ENCODE measurements at regions not wholly inside any gene's neighbourhood (a gene's known extent, or its start where the extent isn't known, plus 50 kb on each side); places are given as distances from the start of the nearest gene placed in this dataset.

GRCh38 chr12:92359581-92360209 lies 214.0 kb upstream of the BTG1 start:
- no peak for DNase-seq (ENCODE audit: low read depth in 2 of 2)

- no peak for DNase-seq (ENCODE audit: low read depth in 2 of 2)
Measured at GRCh38 chr12:92357584-92358261, 212.1 kb upstream of the BTG1 start.

GRCh38 chr12:92356425-92356824 lies 210.8 kb upstream of the BTG1 start:
- DNase-seq (ENCODE audit: low read depth in 2 of 2) = no peak

GRCh38 chr12:92349635-92350034 lies 204.0 kb upstream of the BTG1 start:
- no peak for DNase-seq (ENCODE audit: low read depth in 2 of 2)

GRCh38 chr12:92342574-92342973 lies 196.9 kb upstream of the BTG1 start:
- no peak for DNase-seq (ENCODE audit: low read depth in 2 of 2)

GRCh38 chr12:92341065-92341668 lies 195.5 kb upstream of the BTG1 start:
- no peak for DNase-seq (ENCODE audit: low read depth in 2 of 2)

GRCh38 chr12:92340441-92341064 lies 194.9 kb upstream of the BTG1 start:
- no peak for DNase-seq (ENCODE audit: low read depth in 2 of 2)

GRCh38 chr12:92340003-92340402 lies 194.4 kb upstream of the BTG1 start:
- DNase-seq (ENCODE audit: low read depth in 2 of 2) = no peak

- no peak for DNase-seq (ENCODE audit: low read depth in 2 of 2)
Measured at GRCh38 chr12:92339198-92339821, 193.7 kb upstream of the BTG1 start.

- DNase-seq (ENCODE audit: low read depth in 2 of 2) = no peak
Measured at GRCh38 chr12:92338671-92339070, 193.0 kb upstream of the BTG1 start.

GRCh38 chr12:92338102-92338501 lies 192.5 kb upstream of the BTG1 start:
- DNase-seq (ENCODE audit: low read depth in 2 of 2) = no peak

- DNase-seq (ENCODE audit: low read depth in 2 of 2) = no peak
Measured at GRCh38 chr12:92337128-92337527, 191.5 kb upstream of the BTG1 start.

GRCh38 chr12:92336641-92337040 lies 191.0 kb upstream of the BTG1 start:
- no peak for DNase-seq (ENCODE audit: low read depth in 2 of 2)

- no peak for DNase-seq (ENCODE audit: low read depth in 2 of 2)
Measured at GRCh38 chr12:92335831-92336230, 190.2 kb upstream of the BTG1 start.

GRCh38 chr12:92334552-92334951 lies 188.9 kb upstream of the BTG1 start:
- DNase-seq (ENCODE audit: low read depth in 2 of 2) = no peak

GRCh38 chr12:92332552-92332951 lies 186.9 kb upstream of the BTG1 start:
- no peak for DNase-seq (ENCODE audit: low read depth in 2 of 2)

- DNase-seq (ENCODE audit: low read depth in 2 of 2) = no peak
Measured at GRCh38 chr12:92331383-92331782, 185.7 kb upstream of the BTG1 start.

GRCh38 chr12:92330654-92331053 lies 185.0 kb upstream of the BTG1 start:
- DNase-seq (ENCODE audit: low read depth in 2 of 2) = no peak

- no peak for DNase-seq (ENCODE audit: low read depth in 2 of 2)
Measured at GRCh38 chr12:92326877-92327276, 181.2 kb upstream of the BTG1 start.

GRCh38 chr12:92324849-92325500 lies 179.3 kb upstream of the BTG1 start:
- DNase-seq (ENCODE audit: low read depth in 2 of 2) = no peak

GRCh38 chr12:92312463-92312964 lies 166.9 kb upstream of the BTG1 start:
- no peak for DNase-seq (ENCODE audit: low read depth in 2 of 2)
